ENCODE measurements at regions not wholly inside any gene's neighbourhood (a gene's known extent, or its start where the extent isn't known, plus 50 kb on each side); places are given as distances from the start of the nearest gene placed in this dataset.

DNA sequence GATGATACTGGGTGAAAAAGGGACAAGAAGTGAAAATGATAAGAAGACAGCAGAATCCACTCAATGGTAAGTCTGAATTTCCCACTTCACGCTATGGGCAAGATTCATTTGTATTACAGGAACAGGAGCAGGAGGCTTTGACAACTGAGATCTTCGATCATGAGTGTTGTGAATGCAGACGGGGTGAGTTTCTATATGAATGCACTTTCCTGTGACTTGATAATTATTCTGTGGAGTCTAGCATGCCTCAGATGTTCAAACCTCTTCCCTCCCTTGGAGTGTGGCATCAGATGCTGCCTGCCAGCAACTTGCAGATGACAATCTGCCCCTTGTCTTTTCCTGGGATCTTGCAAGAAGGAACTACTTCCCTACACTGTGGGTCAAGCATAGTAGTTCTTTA is 225.4 kb downstream of the HLX start:
- TF ChIP-seq CTCF (IDR thresholded peaks at IDR 0.05; ENCODE audit: insufficient read depth, low read depth, low read length) (no peak), EZH2 (IDR thresholded peaks at IDR 0.05; ENCODE audit: insufficient read depth, low read length) (no peak)

Measured in astrocyte (in vitro differentiated cells and primary cell).